OCI-LY3 (cell line): ENCODE measurements at regions not wholly inside any gene's neighbourhood (a gene's known extent, or its start where the extent isn't known, plus 50 kb on each side); places are given as distances from the start of the nearest gene placed in this dataset.

ENCODE experiments used
- EZH2phosphoT487 ChIP-seq: fragments of 200-600 bp; shearing (Covaris generic); IDR thresholded peaks from 2 replicates; pipeline ENCODE4 v1.6.1; 2018; ENCODE audit warnings: antibody characterized with exemption, mixed run types, low read depth
- TF ChIP-seq, protein P1 (sequence below): fragments of 200-600, 300-600 bp; sonication (generic); IDR thresholded peaks from 2 replicates; pipeline ENCODE4 v1.5.1; 2014; ENCODE audit warnings: antibody characterized with exemption, low read length, low read depth

DNA sequence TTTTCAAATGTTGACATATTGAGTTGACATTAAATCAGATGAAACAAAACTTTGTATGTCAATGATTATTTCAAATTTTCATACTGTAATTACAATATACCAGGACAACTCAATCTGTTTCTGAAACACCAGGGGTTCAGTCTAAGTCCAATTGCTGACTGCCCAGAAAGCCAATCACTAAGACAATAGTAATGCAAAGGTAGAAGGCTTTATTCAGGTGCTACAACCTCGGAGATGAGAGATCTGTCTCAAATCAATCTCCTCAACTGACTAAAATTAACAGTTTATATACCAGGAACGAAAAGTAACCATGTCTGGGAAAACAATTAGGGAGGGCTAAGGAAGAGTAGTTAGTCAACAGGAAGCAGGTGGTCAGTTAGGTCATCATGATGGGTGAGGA is 1400.4 kb downstream of the SUCLG1 start:
- TF ChIP-seq, protein P1, sequence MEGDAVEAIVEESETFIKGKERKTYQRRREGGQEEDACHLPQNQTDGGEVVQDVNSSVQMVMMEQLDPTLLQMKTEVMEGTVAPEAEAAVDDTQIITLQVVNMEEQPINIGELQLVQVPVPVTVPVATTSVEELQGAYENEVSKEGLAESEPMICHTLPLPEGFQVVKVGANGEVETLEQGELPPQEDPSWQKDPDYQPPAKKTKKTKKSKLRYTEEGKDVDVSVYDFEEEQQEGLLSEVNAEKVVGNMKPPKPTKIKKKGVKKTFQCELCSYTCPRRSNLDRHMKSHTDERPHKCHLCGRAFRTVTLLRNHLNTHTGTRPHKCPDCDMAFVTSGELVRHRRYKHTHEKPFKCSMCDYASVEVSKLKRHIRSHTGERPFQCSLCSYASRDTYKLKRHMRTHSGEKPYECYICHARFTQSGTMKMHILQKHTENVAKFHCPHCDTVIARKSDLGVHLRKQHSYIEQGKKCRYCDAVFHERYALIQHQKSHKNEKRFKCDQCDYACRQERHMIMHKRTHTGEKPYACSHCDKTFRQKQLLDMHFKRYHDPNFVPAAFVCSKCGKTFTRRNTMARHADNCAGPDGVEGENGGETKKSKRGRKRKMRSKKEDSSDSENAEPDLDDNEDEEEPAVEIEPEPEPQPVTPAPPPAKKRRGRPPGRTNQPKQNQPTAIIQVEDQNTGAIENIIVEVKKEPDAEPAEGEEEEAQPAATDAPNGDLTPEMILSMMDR = no peak
- TF ChIP-seq EZH2phosphoT487 = no peak
